ENCODE measurements at regions not wholly inside any gene's neighbourhood (a gene's known extent, or its start where the extent isn't known, plus 50 kb on each side); places are given as distances from the start of the nearest gene placed in this dataset.

GRCh38 chr3:160094562-160094961, 105.9 kb downstream of the IL12A start:
- TF ChIP-seq POLR2A (IDR thresholded peaks at IDR 0.05): no peak
- TF ChIP-seq, protein P1, sequence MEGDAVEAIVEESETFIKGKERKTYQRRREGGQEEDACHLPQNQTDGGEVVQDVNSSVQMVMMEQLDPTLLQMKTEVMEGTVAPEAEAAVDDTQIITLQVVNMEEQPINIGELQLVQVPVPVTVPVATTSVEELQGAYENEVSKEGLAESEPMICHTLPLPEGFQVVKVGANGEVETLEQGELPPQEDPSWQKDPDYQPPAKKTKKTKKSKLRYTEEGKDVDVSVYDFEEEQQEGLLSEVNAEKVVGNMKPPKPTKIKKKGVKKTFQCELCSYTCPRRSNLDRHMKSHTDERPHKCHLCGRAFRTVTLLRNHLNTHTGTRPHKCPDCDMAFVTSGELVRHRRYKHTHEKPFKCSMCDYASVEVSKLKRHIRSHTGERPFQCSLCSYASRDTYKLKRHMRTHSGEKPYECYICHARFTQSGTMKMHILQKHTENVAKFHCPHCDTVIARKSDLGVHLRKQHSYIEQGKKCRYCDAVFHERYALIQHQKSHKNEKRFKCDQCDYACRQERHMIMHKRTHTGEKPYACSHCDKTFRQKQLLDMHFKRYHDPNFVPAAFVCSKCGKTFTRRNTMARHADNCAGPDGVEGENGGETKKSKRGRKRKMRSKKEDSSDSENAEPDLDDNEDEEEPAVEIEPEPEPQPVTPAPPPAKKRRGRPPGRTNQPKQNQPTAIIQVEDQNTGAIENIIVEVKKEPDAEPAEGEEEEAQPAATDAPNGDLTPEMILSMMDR (IDR thresholded peaks at IDR 0.05): no peak

Measured in uterus (tissue), 2 donors.